DOHH2 (cell line): ENCODE measurements at regions not wholly inside any gene's neighbourhood (a gene's known extent, or its start where the extent isn't known, plus 50 kb on each side); places are given as distances from the start of the nearest gene placed in this dataset.

Source experiments
- H3F3A ChIP-seq: fragments of 200-600 bp; sonication (generic), shearing (Covaris generic); 2 replicates; pipeline ENCODE4 v1.6.0; 2016; ENCODE audit warnings: antibody characterized with exemption, mild to moderate bottlenecking; ENCODE audit not compliant: control insufficient read depth, insufficient read depth
- H3K27ac ChIP-seq: fragments of 200-600 bp; sonication (generic); 2 replicates; pipeline ENCODE4 v1.5.1; 2014; ENCODE audit warnings: low read depth, mild to moderate bottlenecking, low read length, moderate library complexity
- H3K27me3 ChIP-seq: fragments of 200-600 bp; sonication (generic); 2 replicates; pipeline ENCODE4 v1.6.1; 2014; ENCODE audit warnings: mild to moderate bottlenecking, low read length, mixed read lengths; ENCODE audit not compliant: control insufficient read depth
- H3K36me3 ChIP-seq: fragments of 200-600 bp; sonication (generic); 2 replicates; pipeline ENCODE4 v1.6.1; 2014; ENCODE audit warnings: mild to moderate bottlenecking, low read length, moderate library complexity, mixed read lengths; ENCODE audit not compliant: control insufficient read depth
- H3K4me1 ChIP-seq: fragments of 200-600 bp; sonication (generic); 2 replicates; pipeline ENCODE4 v1.6.1; 2014; ENCODE audit warnings: mild to moderate bottlenecking, low read length, mixed read lengths; ENCODE audit not compliant: control insufficient read depth
- H3K4me2 ChIP-seq: fragments of 200-600 bp; sonication (generic); 2 replicates; pipeline ENCODE4 v1.6.0; 2014; ENCODE audit warnings: mild to moderate bottlenecking, low read length, moderate library complexity
- H3K4me3 ChIP-seq: fragments of 200-600 bp; sonication (generic); 2 replicates; pipeline ENCODE4 v1.5.1; 2014; ENCODE audit warnings: mild to moderate bottlenecking, low read length, mixed read lengths
- H3K79me2 ChIP-seq: fragments of 200-600 bp; sonication (generic); 2 replicates; pipeline ENCODE4 v1.6.1; 2014; ENCODE audit warnings: mild to moderate bottlenecking, low read length, mixed read lengths; ENCODE audit not compliant: control insufficient read depth
- H3K9me2 ChIP-seq: fragments of 200-600 bp; sonication (generic); replicated peaks from 2 replicates; pipeline ENCODE4 v1.6.1; 2014; ENCODE audit warnings: mild to moderate bottlenecking, low read length, mixed read lengths; ENCODE audit not compliant: control insufficient read depth
- H3K9me3 ChIP-seq: fragments of 200-600 bp; sonication (generic); 2 replicates; pipeline ENCODE4 v1.6.1; 2014; ENCODE audit warnings: antibody characterized with exemption, low read length, mixed read lengths; ENCODE audit not compliant: control insufficient read depth, insufficient read depth
- H4K20me1 ChIP-seq: fragments of 200-600 bp; sonication (generic); 2 replicates; pipeline ENCODE4 v1.6.0; 2014; ENCODE audit warnings: low read depth, mild to moderate bottlenecking, antibody characterized with exemption, low read length, moderate library complexity; ENCODE audit not compliant: control insufficient read depth, insufficient read depth
- CTCF ChIP-seq: fragments of 200-600 bp; sonication (generic); IDR thresholded peaks from one replicate; pipeline ENCODE4 v1.5.1; 2014; ENCODE audit warnings: antibody characterized with exemption, mild to moderate bottlenecking, low read depth, low read length; ENCODE audit not compliant: poor library complexity, severe bottlenecking
- EZH2phosphoT487 ChIP-seq: fragments of 200-600 bp; sonication (generic); IDR thresholded peaks from 2 replicates; pipeline ENCODE4 v1.6.1; 2017; ENCODE audit warnings: borderline replicate concordance, mild to moderate bottlenecking, antibody characterized with exemption, low read length, moderate library complexity, mixed read lengths

GRCh38 chr1:87542697-87543096 lies 214.0 kb downstream of the LMO4 start:
- Histone ChIP-seq H3K36me3 (no peaks in the 10 kb centered on the region), H3K27me3 (no peaks in the 10 kb centered on the region)

GRCh38 chr1:87549738-87550137 lies 221.1 kb downstream of the LMO4 start:
- no peaks in the 10 kb centered on the region for H3K9me2 ChIP-seq
- H3K36me3 ChIP-seq: no peaks in the 10 kb centered on the region
- no peaks in the 10 kb centered on the region for H3K9me3 ChIP-seq
- no peaks in the 10 kb centered on the region for H3K79me2 ChIP-seq
- no peaks in the 10 kb centered on the region for H3K4me1 ChIP-seq
- no peaks in the 10 kb centered on the region for H3F3A ChIP-seq
- TF ChIP-seq EZH2phosphoT487 (no peak), CTCF (no peak)
- H3K27ac ChIP-seq: no peak overlapping the region
- H3K4me2 ChIP-seq: no peak overlapping the region
- no peaks in the 10 kb centered on the region for H4K20me1 ChIP-seq
- no peak overlapping the region for H3K4me3 ChIP-seq
- H3K27me3 ChIP-seq: no peaks in the 10 kb centered on the region

More at GRCh38 chr1:87542697-87543096, 214.0 kb downstream of the LMO4 start:
- H3K4me3 ChIP-seq: no peak overlapping the region
- no peaks in the 10 kb centered on the region for H3F3A ChIP-seq
- no peaks in the 10 kb centered on the region for H4K20me1 ChIP-seq
- no peaks in the 10 kb centered on the region for H3K9me2 ChIP-seq
- no peaks in the 10 kb centered on the region for H3K4me1 ChIP-seq
- peaks cover 9% of the 10 kb centered on the region; the same call in 1 of the 2 replicates for H3K9me3 ChIP-seq
- TF ChIP-seq EZH2phosphoT487 (no peak), CTCF (no peak)
- H3K79me2 ChIP-seq: no peaks in the 10 kb centered on the region
- no peak overlapping the region for H3K4me2 ChIP-seq
- H3K27ac ChIP-seq: no peak overlapping the region

- no peak overlapping the region for H3K4me3 ChIP-seq
- H3K79me2 ChIP-seq: no peaks in the 10 kb centered on the region
- TF ChIP-seq CTCF: no peak
- no peak for TF ChIP-seq EZH2phosphoT487
- H3K4me2 ChIP-seq: no peak overlapping the region
- H3K36me3 ChIP-seq: no peaks in the 10 kb centered on the region
- H4K20me1 ChIP-seq: no peaks in the 10 kb centered on the region
- H3K27me3 ChIP-seq: no peaks in the 10 kb centered on the region
- H3K4me1 ChIP-seq: no peaks in the 10 kb centered on the region
- no peaks in the 10 kb centered on the region for H3F3A ChIP-seq
- H3K27ac ChIP-seq: no peak overlapping the region
- H3K9me3 ChIP-seq: no peaks in the 10 kb centered on the region
- no peaks in the 10 kb centered on the region for H3K9me2 ChIP-seq
Measured at GRCh38 chr1:87553511-87553910, 224.8 kb downstream of the LMO4 start.

GRCh38 chr1:87555366-87555765 lies 226.7 kb downstream of the LMO4 start:
- no peaks in the 10 kb centered on the region for H3K9me3 ChIP-seq
- no peaks in the 10 kb centered on the region for H3F3A ChIP-seq
- H3K79me2 ChIP-seq: no peaks in the 10 kb centered on the region
- H3K36me3 ChIP-seq: no peaks in the 10 kb centered on the region
- H3K27me3 ChIP-seq: no peaks in the 10 kb centered on the region
- no peak overlapping the region for H3K4me3 ChIP-seq
- no peaks in the 10 kb centered on the region for H3K9me2 ChIP-seq
- H3K27ac ChIP-seq: no peak overlapping the region
- H3K4me2 ChIP-seq: no peak overlapping the region
- no peak for TF ChIP-seq CTCF
- no peak for TF ChIP-seq EZH2phosphoT487
- no peaks in the 10 kb centered on the region for H3K4me1 ChIP-seq
- no peaks in the 10 kb centered on the region for H4K20me1 ChIP-seq
